GM12874 (cell line): ENCODE measurements at regions not wholly inside any gene's neighbourhood (a gene's known extent, or its start where the extent isn't known, plus 50 kb on each side); places are given as distances from the start of the nearest gene placed in this dataset.

Experiments used
- TF ChIP-seq, protein P1 (sequence below): IDR thresholded peaks from 2 replicates; pipeline ENCODE4 v1.5.1; 2011; ENCODE audit warnings: low read depth, mild to moderate bottlenecking, control low read depth, low read length, moderate library complexity; ENCODE audit not compliant: insufficient read depth

DNA sequence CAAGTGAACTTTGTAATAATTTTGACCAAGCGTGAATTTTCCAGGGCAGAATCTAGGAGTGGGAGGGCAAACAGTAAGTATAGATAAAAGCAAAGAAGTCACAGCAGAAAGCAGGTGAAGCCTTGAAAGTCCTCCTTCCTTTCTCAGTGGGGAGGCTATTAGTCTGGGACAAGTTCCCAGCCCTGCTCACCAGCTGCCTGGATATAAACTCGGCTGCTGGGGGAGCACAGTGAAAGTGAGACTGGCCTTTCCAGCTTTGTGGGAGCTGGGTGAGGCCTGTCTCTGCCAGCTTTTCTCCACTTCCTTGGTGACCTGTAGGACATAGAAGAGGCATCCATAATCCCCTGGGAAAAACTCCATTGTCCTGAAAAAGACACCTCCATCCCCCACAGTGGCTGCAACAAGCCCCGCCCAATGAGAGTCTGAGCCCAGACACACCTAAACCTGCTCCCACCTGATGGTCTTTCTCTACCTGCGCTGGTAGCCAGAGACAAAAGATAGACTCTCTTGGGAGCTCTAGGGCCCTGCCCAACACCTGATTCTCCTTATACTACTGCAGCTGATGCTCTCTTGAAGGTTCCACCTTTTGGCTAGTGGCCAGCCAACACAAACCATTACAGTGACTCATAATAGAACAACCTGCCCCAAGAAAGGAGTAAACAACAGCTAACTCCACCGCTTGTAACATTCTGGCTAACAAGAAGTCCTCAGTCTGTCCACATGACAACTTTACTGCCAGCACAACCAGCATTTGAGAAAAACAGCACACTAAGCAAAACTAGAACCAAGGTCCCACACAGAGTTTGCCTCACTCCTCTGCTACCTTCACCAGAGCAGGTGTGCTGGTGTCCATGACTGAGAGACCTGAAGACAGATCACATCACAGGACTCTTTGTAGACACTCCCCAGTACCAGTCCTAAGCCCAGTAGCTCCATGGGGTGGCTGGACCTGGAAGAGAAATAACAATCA lies 252.2 kb upstream of the SLITRK6 start:
- TF ChIP-seq, protein P1, sequence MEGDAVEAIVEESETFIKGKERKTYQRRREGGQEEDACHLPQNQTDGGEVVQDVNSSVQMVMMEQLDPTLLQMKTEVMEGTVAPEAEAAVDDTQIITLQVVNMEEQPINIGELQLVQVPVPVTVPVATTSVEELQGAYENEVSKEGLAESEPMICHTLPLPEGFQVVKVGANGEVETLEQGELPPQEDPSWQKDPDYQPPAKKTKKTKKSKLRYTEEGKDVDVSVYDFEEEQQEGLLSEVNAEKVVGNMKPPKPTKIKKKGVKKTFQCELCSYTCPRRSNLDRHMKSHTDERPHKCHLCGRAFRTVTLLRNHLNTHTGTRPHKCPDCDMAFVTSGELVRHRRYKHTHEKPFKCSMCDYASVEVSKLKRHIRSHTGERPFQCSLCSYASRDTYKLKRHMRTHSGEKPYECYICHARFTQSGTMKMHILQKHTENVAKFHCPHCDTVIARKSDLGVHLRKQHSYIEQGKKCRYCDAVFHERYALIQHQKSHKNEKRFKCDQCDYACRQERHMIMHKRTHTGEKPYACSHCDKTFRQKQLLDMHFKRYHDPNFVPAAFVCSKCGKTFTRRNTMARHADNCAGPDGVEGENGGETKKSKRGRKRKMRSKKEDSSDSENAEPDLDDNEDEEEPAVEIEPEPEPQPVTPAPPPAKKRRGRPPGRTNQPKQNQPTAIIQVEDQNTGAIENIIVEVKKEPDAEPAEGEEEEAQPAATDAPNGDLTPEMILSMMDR, result no peak

GRCh38 chr13:86038490-86038889 lies 239.3 kb upstream of the SLITRK6 start:
- TF ChIP-seq, protein P1, result no peak

GRCh38 chr13:86020351-86021002 lies 221.3 kb upstream of the SLITRK6 start:
- TF ChIP-seq, protein P1, result no peak

DNA sequence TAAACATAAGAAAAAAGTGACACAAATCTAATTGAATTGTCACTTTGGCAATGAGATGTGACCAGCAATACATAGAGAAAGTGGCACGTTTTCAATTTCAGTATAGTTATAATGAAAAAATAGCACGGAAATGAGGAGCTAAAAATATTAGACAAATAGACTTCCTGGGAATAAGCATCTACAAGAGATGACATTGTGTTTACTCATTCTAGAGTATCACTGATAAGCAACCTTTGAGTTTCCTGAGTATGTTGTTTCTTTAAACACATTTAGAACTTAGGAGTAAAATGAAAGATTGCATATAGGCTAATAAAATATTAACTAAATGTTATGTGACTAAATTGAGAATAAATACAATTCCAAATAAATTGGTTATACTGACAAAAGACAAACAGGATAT lies 207.1 kb upstream of the SLITRK6 start:
- TF ChIP-seq, protein P1, result no peak

GRCh38 chr13:86003029-86003428 lies 203.8 kb upstream of the SLITRK6 start:
- TF ChIP-seq, protein P1, result no peak

DNA sequence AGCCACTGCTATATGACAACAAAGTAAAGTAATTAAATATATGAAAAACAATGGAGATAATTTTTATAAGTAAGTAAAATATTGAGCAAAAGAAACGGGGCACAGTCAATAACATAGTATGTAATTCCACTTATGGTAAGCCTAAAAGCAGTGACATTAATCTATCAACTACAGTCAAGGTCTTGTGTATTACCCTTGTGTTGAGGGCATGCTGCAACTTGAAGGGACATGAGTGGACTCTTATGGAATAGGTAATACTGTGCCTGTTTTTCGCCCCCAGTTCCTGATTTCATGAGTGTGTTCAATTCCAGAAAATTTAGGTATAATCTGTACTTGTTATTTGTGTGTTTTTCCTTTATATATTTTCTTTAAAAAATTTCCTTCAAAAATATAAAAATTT lies 201.3 kb upstream of the SLITRK6 start:
- TF ChIP-seq, protein P1, result no peak

DNA sequence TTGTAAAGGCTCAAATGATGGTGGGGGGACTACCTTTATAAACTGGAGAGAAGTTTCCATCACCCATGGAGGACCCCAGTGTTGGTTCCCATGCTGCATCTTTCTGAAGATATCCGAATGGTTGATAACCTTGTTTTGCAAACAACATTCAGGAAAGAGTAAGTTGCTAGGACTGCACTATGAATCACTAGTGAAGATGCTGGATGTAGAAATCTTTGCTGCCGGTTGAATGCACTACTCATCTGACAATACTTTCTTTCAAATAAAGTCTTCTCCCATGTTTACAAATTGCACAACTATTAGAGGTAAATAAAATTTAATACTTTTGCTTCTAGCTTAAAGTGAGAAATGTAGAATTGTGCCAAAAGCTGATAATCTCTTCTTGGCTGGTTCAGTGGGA lies 198.4 kb upstream of the SLITRK6 start:
- TF ChIP-seq, protein P1, result no peak
